GM12872 (cell line): ENCODE measurements at regions not wholly inside any gene's neighbourhood (a gene's known extent, or its start where the extent isn't known, plus 50 kb on each side); places are given as distances from the start of the nearest gene placed in this dataset.

ENCODE experiments used
- TF ChIP-seq, protein P1 (sequence below): IDR thresholded peaks from 3 replicates; pipeline ENCODE4 v1.5.1; 2011; ENCODE audit warnings: low read depth, mild to moderate bottlenecking, low read length, moderate library complexity; ENCODE audit not compliant: insufficient read depth

DNA sequence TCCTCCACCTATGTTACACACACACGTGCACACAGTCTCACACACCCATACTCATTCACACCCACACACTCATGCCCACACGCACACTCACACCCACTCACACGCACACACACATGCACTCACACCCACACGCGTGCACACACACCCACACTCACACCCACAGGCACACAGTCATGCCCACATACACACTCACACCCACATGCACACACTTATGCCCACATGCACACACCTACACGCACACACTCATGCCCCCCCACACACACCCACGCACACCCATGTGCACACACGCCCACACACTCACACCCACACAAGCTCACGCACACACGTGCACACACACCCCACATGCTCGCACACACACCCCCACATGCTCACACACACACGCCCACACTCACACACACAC, 140.0 kb downstream of the F11 start:
- TF ChIP-seq, protein P1, sequence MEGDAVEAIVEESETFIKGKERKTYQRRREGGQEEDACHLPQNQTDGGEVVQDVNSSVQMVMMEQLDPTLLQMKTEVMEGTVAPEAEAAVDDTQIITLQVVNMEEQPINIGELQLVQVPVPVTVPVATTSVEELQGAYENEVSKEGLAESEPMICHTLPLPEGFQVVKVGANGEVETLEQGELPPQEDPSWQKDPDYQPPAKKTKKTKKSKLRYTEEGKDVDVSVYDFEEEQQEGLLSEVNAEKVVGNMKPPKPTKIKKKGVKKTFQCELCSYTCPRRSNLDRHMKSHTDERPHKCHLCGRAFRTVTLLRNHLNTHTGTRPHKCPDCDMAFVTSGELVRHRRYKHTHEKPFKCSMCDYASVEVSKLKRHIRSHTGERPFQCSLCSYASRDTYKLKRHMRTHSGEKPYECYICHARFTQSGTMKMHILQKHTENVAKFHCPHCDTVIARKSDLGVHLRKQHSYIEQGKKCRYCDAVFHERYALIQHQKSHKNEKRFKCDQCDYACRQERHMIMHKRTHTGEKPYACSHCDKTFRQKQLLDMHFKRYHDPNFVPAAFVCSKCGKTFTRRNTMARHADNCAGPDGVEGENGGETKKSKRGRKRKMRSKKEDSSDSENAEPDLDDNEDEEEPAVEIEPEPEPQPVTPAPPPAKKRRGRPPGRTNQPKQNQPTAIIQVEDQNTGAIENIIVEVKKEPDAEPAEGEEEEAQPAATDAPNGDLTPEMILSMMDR: no peak

DNA sequence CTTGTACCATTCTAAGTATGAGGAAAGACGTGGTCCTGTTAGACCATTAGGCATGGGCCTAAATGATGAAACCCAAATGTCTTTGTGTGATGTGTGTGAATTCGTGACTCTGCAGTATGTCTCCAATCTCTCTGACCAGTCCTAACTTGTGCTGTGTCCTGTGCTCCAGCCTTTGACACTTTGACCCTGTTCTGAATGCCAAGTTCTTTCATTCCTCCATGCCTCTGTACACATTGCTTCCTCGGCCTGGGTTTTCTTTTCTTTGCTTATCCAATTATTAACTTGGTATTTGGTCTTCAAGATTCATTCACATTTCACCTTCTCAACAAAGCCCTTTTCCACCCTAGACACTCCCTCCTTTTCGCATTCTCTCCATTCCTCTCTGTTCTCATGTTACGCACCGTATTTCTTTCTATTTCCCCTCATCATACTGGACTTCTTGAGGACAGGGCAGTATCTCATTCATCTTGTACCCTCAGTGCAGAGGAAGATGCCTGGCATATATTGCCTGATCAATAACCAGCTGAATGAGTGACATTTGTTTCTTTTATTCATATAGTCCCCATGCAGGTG, 138.7 kb downstream of the F11 start:
- TF ChIP-seq, protein P1: no peak

DNA sequence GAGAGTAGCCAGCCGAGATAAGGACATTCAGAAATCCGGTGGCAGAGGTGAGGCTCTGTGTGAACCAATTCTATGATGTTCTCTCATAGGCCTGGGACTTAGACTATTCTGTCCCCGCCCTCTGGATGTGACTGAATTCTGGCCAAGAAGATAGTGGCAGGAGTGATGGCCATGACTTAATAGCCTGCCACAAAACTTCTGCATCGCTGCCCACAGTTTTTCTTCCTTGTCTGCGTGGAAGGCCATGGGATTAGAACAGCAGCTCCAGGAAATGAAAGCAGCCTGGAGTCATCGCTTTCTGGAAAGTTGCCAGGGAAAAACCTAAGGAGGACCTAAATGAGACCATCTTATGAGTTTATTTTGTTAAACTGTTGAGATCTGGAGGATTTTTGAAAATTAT, 134.7 kb downstream of the F11 start:
- TF ChIP-seq, protein P1: no peak

DNA sequence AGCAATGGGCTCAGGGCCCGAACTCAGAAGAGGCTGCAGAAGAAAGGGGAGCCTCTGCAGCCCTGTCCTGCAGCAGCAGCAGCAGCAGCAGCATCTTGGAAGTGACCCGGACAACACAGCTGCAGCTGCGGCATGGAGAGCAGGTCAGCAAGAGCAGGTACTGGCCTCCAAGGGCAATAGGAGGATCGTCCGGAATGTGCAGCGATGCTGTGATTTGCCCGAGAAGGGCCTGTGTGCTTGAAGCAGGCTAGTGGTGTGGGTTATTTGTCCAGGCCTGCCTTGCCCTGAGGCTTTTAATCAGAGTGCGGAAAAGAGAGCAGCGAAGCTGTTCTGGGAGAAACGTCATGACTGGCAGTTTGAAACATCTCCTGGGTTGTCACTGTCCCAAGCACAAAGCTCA, 126.0 kb downstream of the F11 start:
- TF ChIP-seq, protein P1: no peak

DNA sequence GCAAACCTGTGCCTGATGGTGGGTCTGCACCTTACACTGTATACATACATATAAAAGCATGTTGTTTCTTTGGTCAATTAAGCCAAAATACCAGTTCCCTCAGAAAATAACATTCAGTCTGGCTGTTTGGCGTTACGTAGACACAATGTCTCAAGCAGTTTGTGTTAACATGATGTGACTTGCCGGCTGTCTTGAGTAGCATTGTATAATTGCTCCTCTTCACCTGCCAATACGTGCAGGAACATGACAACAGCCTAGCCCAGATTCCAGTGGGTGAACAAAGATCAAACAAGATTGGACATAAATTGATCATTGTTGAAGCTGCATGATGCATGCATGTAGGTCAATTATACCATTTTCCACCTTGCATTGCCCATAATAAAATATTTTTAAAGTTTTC, 102.3 kb downstream of the F11 start:
- TF ChIP-seq, protein P1: no peak

DNA sequence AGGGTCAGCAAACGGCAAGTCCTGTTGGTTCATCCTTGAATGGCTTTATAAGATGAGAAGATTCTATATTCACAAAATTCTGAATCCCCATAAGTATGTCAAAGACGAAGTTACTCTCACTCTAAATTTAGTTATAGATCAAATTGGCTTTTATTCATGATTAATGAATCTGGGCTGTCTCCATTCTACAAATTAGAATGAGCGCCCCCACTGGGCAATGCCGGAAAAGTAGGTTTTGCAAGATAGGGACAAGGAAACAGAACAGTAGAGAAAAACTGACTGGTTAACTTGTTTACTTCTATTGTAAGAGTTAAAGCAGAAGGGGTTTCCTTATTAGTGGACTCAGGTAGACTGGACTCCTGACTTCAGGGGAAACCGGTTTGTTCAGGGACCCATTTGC, 100.3 kb downstream of the F11 start:
- TF ChIP-seq, protein P1: no peak

DNA sequence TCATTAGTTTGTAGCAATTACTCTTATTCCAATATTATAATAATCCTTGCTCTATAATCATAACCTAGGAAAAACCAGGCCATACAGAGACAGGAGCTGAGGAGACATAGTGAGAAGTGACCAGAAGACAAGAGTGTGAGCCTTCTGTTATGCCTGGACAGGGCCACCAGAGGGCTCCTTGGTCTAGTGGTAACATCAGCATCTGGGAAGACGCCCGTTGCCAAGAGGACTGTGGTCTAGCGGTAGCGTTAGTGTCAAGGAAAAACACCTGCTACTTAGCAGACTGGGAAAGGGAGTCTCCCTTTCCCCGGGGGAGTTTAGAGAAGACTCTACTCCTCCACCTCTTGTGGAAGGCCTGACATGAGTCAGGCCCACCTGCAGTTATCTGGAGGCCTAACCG, 97.0 kb downstream of the F11 start:
- TF ChIP-seq, protein P1: peak; percentile 23; the same call in 1 of the 3 replicates
